H1 (cell line): ENCODE measurements at regions not wholly inside any gene's neighbourhood (a gene's known extent, or its start where the extent isn't known, plus 50 kb on each side); places are given as distances from the start of the nearest gene placed in this dataset.

Experiments used
- CTCF ChIA-PET: fragments of 300-600 bp; sonication (Branson Sonifier 250); formaldehyde crosslinking; loops from one replicate; lab custom pipeline; 2021; ENCODE audit not compliant: partially characterized antibody; lab: Charles Lee
- POLR2A ChIA-PET: fragments of 300-600 bp; sonication (Branson Sonifier 250); formaldehyde crosslinking; loops from one replicate; lab custom pipeline; 2021; ENCODE audit warnings: inconsistent platforms; ENCODE audit not compliant: partially characterized antibody; lab: Charles Lee
- DNase-seq, 2 experiments: peaks; one replicate each; pipeline versions ENCODE4 v3.0.0 to v3.0.0-alpha.2; 2010 to 2022; ENCODE audit warnings: low spot score in 2 of 2, low read depth in 1 of 2, mixed read lengths in 1 of 2
- FAIRE-seq: peaks from 2 replicates; lab custom pipeline; 2011; peaks lifted over from hg19 to GRCh38; lab: Jason Lieb, UNC
- H2AFZ ChIP-seq: 2 replicates; pipeline ENCODE4 v1.8.1; 2012; ENCODE audit warnings: low read length, inconsistent platforms
- H2AK5ac ChIP-seq: 2 replicates; pipeline ENCODE4 v1.6.1; 2013; ENCODE audit warnings: low read depth, low read length
- H2BK120ac ChIP-seq: replicated peaks from 2 replicates; pipeline ENCODE3; 2013; ENCODE audit warnings: low read depth, low read length, inconsistent platforms
- H2BK12ac ChIP-seq: 2 replicates; pipeline ENCODE4 v1.6.1; 2013; ENCODE audit warnings: low read depth, low read length
- H2BK15ac ChIP-seq: 2 replicates; pipeline ENCODE4 v1.6.1; 2013; ENCODE audit warnings: low read length
- H2BK20ac ChIP-seq: 2 replicates; pipeline ENCODE4 v1.6.1; 2013; ENCODE audit warnings: low read length
- H2BK5ac ChIP-seq: 2 replicates; pipeline ENCODE4 v1.6.1; 2013; ENCODE audit warnings: low read depth, low read length
- H3K14ac ChIP-seq: 2 replicates; pipeline ENCODE4 v1.6.1; 2013; ENCODE audit warnings: inconsistent platforms; ENCODE audit not compliant: insufficient read length
- H3K18ac ChIP-seq: 2 replicates; pipeline ENCODE4 v1.6.1; 2013; ENCODE audit warnings: low read length; ENCODE audit errors: extremely low read depth
- H3K23ac ChIP-seq: 2 replicates; pipeline ENCODE4 v1.6.1; 2013; ENCODE audit warnings: inconsistent platforms; ENCODE audit not compliant: insufficient read length
- H3K23me2 ChIP-seq: 2 replicates; pipeline ENCODE4 v1.6.1; 2013; ENCODE audit warnings: low read depth, low read length
- H3K27ac ChIP-seq: 2 replicates; pipeline ENCODE4 v1.6.1; 2011; ENCODE audit warnings: low read depth, low read length, inconsistent platforms
- H3K27me3 ChIP-seq, 4 experiments: replicated peaks in 1 of 4; 1 replicate in 1 of 4; 2 replicates in 3 of 4; pipeline versions ENCODE4 v1.6.1 to v1.8.1; 2011 to 2013; ENCODE audit warnings: low read length in 3 of 4, mild to moderate bottlenecking in 3 of 4, inconsistent platforms in 2 of 4, mixed read lengths in 2 of 4, moderate library complexity in 1 of 4; ENCODE audit not compliant: control insufficient read depth in 3 of 4, insufficient read depth in 3 of 4; ENCODE audit errors: extremely low read depth in 1 of 4
- H3K36me3 ChIP-seq, 4 experiments: 2 replicates each; pipeline versions ENCODE4 v1.6.1 to v1.8.1; 2011 to 2013; ENCODE audit warnings: mild to moderate bottlenecking in 4 of 4, low read length in 3 of 4, moderate library complexity in 2 of 4, control low read depth in 1 of 4, inconsistent platforms in 1 of 4; ENCODE audit not compliant: insufficient read depth in 4 of 4, control insufficient read depth in 2 of 4
- H3K4ac ChIP-seq: replicated peaks from 2 replicates; pipeline ENCODE3; 2013; ENCODE audit warnings: low read length, low read depth, mixed read lengths, inconsistent platforms; ENCODE audit not compliant: insufficient read length
- H3K4me1 ChIP-seq, 4 experiments: replicated peaks in 1 of 4; 1 replicate in 1 of 4; 2 replicates in 3 of 4; pipeline versions ENCODE4 v1.6.1 to v1.8.1; 2011 to 2013; ENCODE audit warnings: low read length in 3 of 4, inconsistent platforms in 2 of 4, mixed read lengths in 1 of 4; ENCODE audit not compliant: insufficient read depth in 4 of 4, control insufficient read depth in 3 of 4
- H3K4me2 ChIP-seq, 2 experiments: 2 replicates each; pipeline versions ENCODE4 v1.6.1 to v1.8.1; 2011 to 2013; ENCODE audit warnings: low read depth in 2 of 2, low read length in 2 of 2, control low read depth in 1 of 2, inconsistent platforms in 1 of 2, mild to moderate bottlenecking in 1 of 2; ENCODE audit not compliant: insufficient read depth in 1 of 2
- H3K4me3 ChIP-seq, 4 experiments: fragments of 200-600, 300-600 bp in 1 of 4; sonication (generic), shearing (Covaris generic), sonication (Bioruptor Twin) in 1 of 4; 2 replicates each; pipeline versions ENCODE4 v1.5.1 to v1.8.1; 2011 to 2016; ENCODE audit warnings: low read length in 4 of 4, low read depth in 3 of 4, control low read depth in 2 of 4, inconsistent platforms in 2 of 4, mild to moderate bottlenecking in 2 of 4, mixed read lengths in 1 of 4, moderate library complexity in 1 of 4; ENCODE audit not compliant: insufficient read depth in 2 of 4; ENCODE audit errors: extremely low read depth in 1 of 4
- H3K56ac ChIP-seq: replicated peaks from 2 replicates; pipeline ENCODE3; 2013; ENCODE audit warnings: low read depth, mild to moderate bottlenecking, mixed read lengths, low read length, inconsistent platforms; ENCODE audit not compliant: insufficient read length
- H3K79me1 ChIP-seq: 2 replicates; pipeline ENCODE4 v1.6.1; 2013; ENCODE audit warnings: low read depth, low read length, control low read depth
- H3K79me2 ChIP-seq, 2 experiments: 2 replicates each; pipeline versions ENCODE4 v1.6.1 to v1.8.1; 2012 to 2013; ENCODE audit warnings: low read length in 2 of 2, mild to moderate bottlenecking in 2 of 2, inconsistent platforms in 1 of 2; ENCODE audit not compliant: insufficient read depth in 2 of 2, control insufficient read depth in 1 of 2
- H3K9ac ChIP-seq, 4 experiments: replicated peaks in 1 of 4; 1 replicate in 1 of 4; 2 replicates in 3 of 4; pipeline versions ENCODE4 v1.6.1 to v1.8.1; 2011 to 2013; ENCODE audit warnings: low read depth in 3 of 4, low read length in 3 of 4, control low read depth in 2 of 4, mild to moderate bottlenecking in 2 of 4, moderate library complexity in 2 of 4, inconsistent platforms in 1 of 4; ENCODE audit errors: extremely low read depth in 1 of 4
- H3K9me3 ChIP-seq, 2 experiments: 2 replicates each; pipeline versions ENCODE4 v1.6.1 to v1.8.1; 2012 to 2013; ENCODE audit warnings: mild to moderate bottlenecking in 2 of 2, moderate library complexity in 2 of 2, control low read depth in 1 of 2, inconsistent platforms in 1 of 2, low read depth in 1 of 2, low read length in 1 of 2, mixed read lengths in 1 of 2; ENCODE audit not compliant: insufficient read depth in 2 of 2
- H4K20me1 ChIP-seq, 2 experiments: replicated peaks in 1 of 2; 2 replicates each; pipeline versions ENCODE3 to v1.8.1; 2011 to 2013; ENCODE audit warnings: inconsistent platforms in 2 of 2, low read length in 2 of 2, mild to moderate bottlenecking in 1 of 2; ENCODE audit not compliant: insufficient read depth in 2 of 2, control insufficient read depth in 1 of 2
- H4K5ac ChIP-seq: 2 replicates; pipeline ENCODE4 v1.6.1; 2013; ENCODE audit warnings: low read length, low read depth, mixed read lengths, inconsistent platforms; ENCODE audit not compliant: insufficient read length
- H4K8ac ChIP-seq: 2 replicates; pipeline ENCODE4 v1.8.0; 2013; ENCODE audit warnings: mild to moderate bottlenecking, moderate library complexity, low read length, inconsistent platforms; ENCODE audit not compliant: insufficient read depth; ENCODE audit errors: extremely low read depth
- H4K91ac ChIP-seq: replicated peaks from 2 replicates; pipeline ENCODE3; 2013; ENCODE audit warnings: low read length, mixed read lengths, inconsistent platforms; ENCODE audit not compliant: insufficient read length
- CTBP2 ChIP-seq: IDR thresholded peaks from 2 replicates; pipeline ENCODE4 v1.7.0; 2011; ENCODE audit warnings: borderline replicate concordance, mild to moderate bottlenecking, moderate library complexity, mixed read lengths, low read length; ENCODE audit not compliant: insufficient read depth, insufficient read length
- NRF1 ChIP-seq: IDR thresholded peaks from 2 replicates; pipeline ENCODE4 v1.6.1; 2011; ENCODE audit warnings: mild to moderate bottlenecking, low read depth, low read length, improper control_type of control experiment
- POLR2A ChIP-seq, 2 experiments: IDR thresholded peaks; 1 replicate in 1 of 2; 2 replicates in 1 of 2; pipeline ENCODE4 v1.6.1; 2011; ENCODE audit warnings: low read depth in 2 of 2, low read length in 2 of 2, mild to moderate bottlenecking in 2 of 2; ENCODE audit errors: control extremely low read depth in 1 of 2
- SP4 ChIP-seq: IDR thresholded peaks from 2 replicates; pipeline ENCODE4 v1.6.1; 2012; ENCODE audit warnings: low read length, inconsistent platforms
- WGBS, 2 experiments: shearing (Covaris generic) in 1 of 2; methylation state at CpG; one replicate each; pipeline versions ENCODE4 v1.1.6 to v1.1.7; 2013 to 2015; ENCODE audit warnings: low lambda C conversion rate in 2 of 2, mixed read lengths in 2 of 2, inconsistent platforms in 1 of 2, low coverage in 1 of 2, missing lambda C conversion rate in 1 of 2; ENCODE audit not compliant: insufficient replicate concordance in 2 of 2, insufficient coverage in 1 of 2, insufficient read length in 1 of 2; ENCODE audit errors: extremely low coverage in 1 of 2, missing lambda C conversion rate in 1 of 2; 5-methylcytosine and 5-hydroxymethylcytosine counted together

- DNase-seq (no peak), FAIRE-seq (no peak)
- Histone ChIP-seq H3K79me1 (no peaks in the 10 kb centered on the region), H2BK20ac (no peak overlapping the region), H3K56ac (no peak overlapping the region), H4K91ac (no peak overlapping the region), H4K20me1 (no peaks in the 10 kb centered on the region), H3K36me3 (no peaks in the 10 kb centered on the region), H2BK120ac (no peak overlapping the region), H3K18ac (no peak overlapping the region), H3K9me3 (no peaks in the 10 kb centered on the region), H2BK5ac (no peak overlapping the region), H3K4ac (no peak overlapping the region), H2AFZ (no peak overlapping the region), H3K79me2 (no peaks in the 10 kb centered on the region), H3K9ac (no peak overlapping the region), H2BK12ac (no peak overlapping the region), H3K4me2 (no peak overlapping the region), H2BK15ac (no peak overlapping the region), H3K27ac (no peak overlapping the region), H3K4me1 (peaks cover 0 to 3% (median 1%) of the 10 kb centered on the region in 4 experiments; a peak in 2 of 7 replicates), H4K8ac (no peak overlapping the region), H3K27me3 (no peaks in the 10 kb centered on the region), H3K23me2 (no peaks in the 10 kb centered on the region), H3K4me3 (no peak overlapping the region), H2AK5ac (no peak overlapping the region), H3K14ac (no peak overlapping the region), H4K5ac (no peak overlapping the region), H3K23ac (no peak overlapping the region)
- 91% methylated on average over 3 of the region's 3 CpGs; no CpG with 5 or more reads in 1 of the 2 experiments for WGBS, 2 experiments
- ChIA-PET CTCF (interaction anchor here (0.6 to 1.5 kb wide), 5 partner anchors 15 to 420 kb away, joined by 3 to 5 read pairs (median 3); no protein-coding TSS in a partner anchor), POLR2A (interaction anchor here (0.6 kb wide), 1 partner anchor 270 kb away, joined by 3 read pairs; no protein-coding TSS in a partner anchor)
- TF ChIP-seq POLR2A (IDR thresholded peaks at IDR 0.05; ENCODE audit: control extremely low read depth in 1 of 2, low read depth in 2 of 2, low read length in 2 of 2) (no peak), NRF1 (no peak), CTBP2 (no peak), SP4 (no peak)
These were observed 87.2 kb upstream of the ETS2 start for GRCh38 chr21:38718481-38718880.
